ENCODE measurements at regions not wholly inside any gene's neighbourhood (a gene's known extent, or its start where the extent isn't known, plus 50 kb on each side); places are given as distances from the start of the nearest gene placed in this dataset.

- Histone ChIP-seq H3K9ac (ENCODE audit: low read depth, low read length) (no peak overlapping the region), H3K27me3 (ENCODE audit: insufficient read depth, low read length) (no peaks in the 10 kb centered on the region), H3K4me1 (ENCODE audit: insufficient read depth, low read length) (no peaks in the 10 kb centered on the region), H3K9me3 (ENCODE audit: insufficient read depth, low read depth, low read length) (no peaks in the 10 kb centered on the region), H3K27ac (ENCODE audit: low read length) (no peak overlapping the region), H3K36me3 (ENCODE audit: insufficient read depth, low read depth, low read length) (no peaks in the 10 kb centered on the region), H3K4me3 (ENCODE audit: low read length) (no peak overlapping the region)
These were observed 172.9 kb upstream of the LRIG3 start for GRCh38 chr12:59093073-59093772.

- Histone ChIP-seq H3K27me3 (ENCODE audit: insufficient read depth, low read length) (no peaks in the 10 kb centered on the region), H3K27ac (ENCODE audit: low read length) (no peak overlapping the region), H3K4me3 (ENCODE audit: low read length) (no peak overlapping the region), H3K9ac (ENCODE audit: low read depth, low read length) (no peak overlapping the region), H3K9me3 (ENCODE audit: insufficient read depth, low read depth, low read length) (no peaks in the 10 kb centered on the region), H3K4me1 (ENCODE audit: insufficient read depth, low read length) (peaks cover 18% of the 10 kb centered on the region; the same call in 1 of the 2 replicates), H3K36me3 (ENCODE audit: insufficient read depth, low read depth, low read length) (no peaks in the 10 kb centered on the region)
These were observed 168.4 kb upstream of the LRIG3 start for GRCh38 chr12:59088673-59089072.

DNA sequence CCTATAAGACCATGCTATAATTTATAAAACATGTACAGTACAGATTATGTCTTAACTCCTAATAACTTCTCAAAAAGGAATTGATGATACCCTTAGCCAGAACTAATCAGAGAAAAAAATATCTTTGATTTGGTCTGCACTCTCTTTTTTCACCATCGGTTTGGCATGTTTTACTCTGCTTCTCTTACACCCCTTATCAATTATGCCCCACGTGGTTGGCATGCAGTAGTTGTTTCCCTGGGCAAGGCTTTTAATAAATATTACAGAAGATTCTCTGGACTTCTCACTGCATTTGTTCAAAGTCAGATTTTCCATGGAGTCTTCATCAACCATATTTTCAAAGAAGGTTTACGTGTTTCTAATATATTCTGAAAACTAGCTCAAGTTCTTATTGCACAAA, 167.4 kb upstream of the LRIG3 start:
- Histone ChIP-seq H3K36me3 (ENCODE audit: insufficient read depth, low read depth, low read length) (no peaks in the 10 kb centered on the region), H3K9me3 (ENCODE audit: insufficient read depth, low read depth, low read length) (no peaks in the 10 kb centered on the region), H3K9ac (ENCODE audit: low read depth, low read length) (no peak overlapping the region), H3K4me3 (ENCODE audit: low read length) (no peak overlapping the region), H3K27ac (ENCODE audit: low read length) (no peak overlapping the region), H3K27me3 (ENCODE audit: insufficient read depth, low read length) (no peaks in the 10 kb centered on the region), H3K4me1 (ENCODE audit: insufficient read depth, low read length) (peaks cover 18% of the 10 kb centered on the region; the same call in 1 of the 2 replicates)

DNA sequence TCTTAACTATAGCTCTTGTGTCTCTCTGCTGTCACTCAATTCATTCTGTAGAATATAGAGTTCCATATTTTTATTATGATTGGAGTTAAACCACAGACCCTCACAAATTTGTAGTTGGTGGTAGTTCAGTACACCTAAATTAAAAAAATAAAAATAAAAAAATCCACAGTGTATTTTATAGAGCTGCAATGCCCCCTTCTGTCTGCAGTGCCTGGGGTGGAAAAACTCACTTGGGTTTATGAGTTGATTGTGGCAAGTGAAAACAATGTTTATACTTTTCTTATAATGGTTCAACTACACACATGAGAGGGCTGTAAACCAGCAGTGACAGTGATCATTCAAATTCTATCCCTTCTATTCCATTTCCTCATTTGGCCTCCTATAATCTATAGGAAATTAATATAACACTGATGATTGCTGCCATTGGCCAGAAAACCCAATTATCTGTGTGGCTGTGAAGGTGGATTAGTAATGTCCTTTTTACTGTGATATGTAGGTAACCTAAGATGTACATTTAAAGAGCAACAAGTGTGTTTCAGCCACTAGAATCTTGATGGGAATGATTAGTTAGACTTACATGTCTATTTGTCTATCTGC, 166.9 kb upstream of the LRIG3 start:
- H3K9ac ChIP-seq (ENCODE audit: low read depth, low read length), result no peak overlapping the region
- no peak overlapping the region for H3K4me3 ChIP-seq (ENCODE audit: low read length)
- no peaks in the 10 kb centered on the region for H3K36me3 ChIP-seq (ENCODE audit: insufficient read depth, low read depth, low read length)
- H3K27ac ChIP-seq (ENCODE audit: low read length), result no peak overlapping the region
- peaks cover 18% of the 10 kb centered on the region; the same call in 1 of the 2 replicates for H3K4me1 ChIP-seq (ENCODE audit: insufficient read depth, low read length)
- H3K27me3 ChIP-seq (ENCODE audit: insufficient read depth, low read length), result no peaks in the 10 kb centered on the region
- H3K9me3 ChIP-seq (ENCODE audit: insufficient read depth, low read depth, low read length), result no peaks in the 10 kb centered on the region

DNA sequence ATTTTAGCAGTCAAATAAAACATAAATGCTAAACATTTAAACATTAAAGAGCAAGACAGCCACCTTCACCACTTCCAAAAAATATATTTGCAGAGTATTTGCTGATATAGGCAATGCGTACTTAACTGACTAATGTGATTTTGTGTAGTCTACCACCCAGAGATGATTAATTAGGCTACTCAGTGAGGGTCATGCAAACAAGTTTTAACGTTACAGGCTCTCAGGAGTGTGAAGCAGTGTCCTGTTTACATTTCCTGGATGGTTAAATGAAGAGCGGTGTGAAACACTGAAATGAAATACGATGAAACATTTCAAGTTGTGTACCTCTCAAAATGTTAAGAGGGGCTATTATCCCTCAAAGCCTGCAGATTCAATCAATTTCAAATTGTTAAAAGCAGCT, 165.8 kb upstream of the LRIG3 start:
- H3K9me3 ChIP-seq (ENCODE audit: insufficient read depth, low read depth, low read length), result no peaks in the 10 kb centered on the region
- H3K36me3 ChIP-seq (ENCODE audit: insufficient read depth, low read depth, low read length), result no peaks in the 10 kb centered on the region
- H3K4me1 ChIP-seq (ENCODE audit: insufficient read depth, low read length), result peaks cover 18% of the 10 kb centered on the region; the same call in 1 of the 2 replicates
- no peak overlapping the region for H3K9ac ChIP-seq (ENCODE audit: low read depth, low read length)
- no peak overlapping the region for H3K4me3 ChIP-seq (ENCODE audit: low read length)
- H3K27me3 ChIP-seq (ENCODE audit: insufficient read depth, low read length), result no peaks in the 10 kb centered on the region
- H3K27ac ChIP-seq (ENCODE audit: low read length), result no peak overlapping the region

DNA sequence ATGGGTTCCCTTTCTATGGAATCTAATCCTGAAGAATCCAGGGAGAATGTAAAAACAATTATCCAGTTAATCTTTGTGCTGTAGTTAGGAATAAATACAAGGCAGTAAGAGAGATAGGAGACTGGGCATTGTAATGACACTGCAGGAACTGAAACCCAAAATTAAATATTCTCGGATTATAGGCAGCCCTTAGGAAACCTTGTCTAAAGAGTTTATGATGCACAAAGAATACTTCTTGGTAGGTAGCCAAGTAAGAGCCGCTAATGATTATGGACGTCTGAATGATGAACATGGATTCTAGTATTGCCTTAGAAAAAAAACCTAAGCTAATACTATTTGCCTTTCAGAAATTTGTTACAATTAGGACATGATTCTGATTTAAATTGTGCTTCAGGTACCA, 165.4 kb upstream of the LRIG3 start:
- peaks cover 18% of the 10 kb centered on the region; the same call in 1 of the 2 replicates for H3K4me1 ChIP-seq (ENCODE audit: insufficient read depth, low read length)
- H3K9me3 ChIP-seq (ENCODE audit: insufficient read depth, low read depth, low read length), result no peaks in the 10 kb centered on the region
- no peak overlapping the region for H3K27ac ChIP-seq (ENCODE audit: low read length)
- H3K4me3 ChIP-seq (ENCODE audit: low read length), result no peak overlapping the region
- no peaks in the 10 kb centered on the region for H3K36me3 ChIP-seq (ENCODE audit: insufficient read depth, low read depth, low read length)
- H3K9ac ChIP-seq (ENCODE audit: low read depth, low read length), result no peak overlapping the region
- no peaks in the 10 kb centered on the region for H3K27me3 ChIP-seq (ENCODE audit: insufficient read depth, low read length)

DNA sequence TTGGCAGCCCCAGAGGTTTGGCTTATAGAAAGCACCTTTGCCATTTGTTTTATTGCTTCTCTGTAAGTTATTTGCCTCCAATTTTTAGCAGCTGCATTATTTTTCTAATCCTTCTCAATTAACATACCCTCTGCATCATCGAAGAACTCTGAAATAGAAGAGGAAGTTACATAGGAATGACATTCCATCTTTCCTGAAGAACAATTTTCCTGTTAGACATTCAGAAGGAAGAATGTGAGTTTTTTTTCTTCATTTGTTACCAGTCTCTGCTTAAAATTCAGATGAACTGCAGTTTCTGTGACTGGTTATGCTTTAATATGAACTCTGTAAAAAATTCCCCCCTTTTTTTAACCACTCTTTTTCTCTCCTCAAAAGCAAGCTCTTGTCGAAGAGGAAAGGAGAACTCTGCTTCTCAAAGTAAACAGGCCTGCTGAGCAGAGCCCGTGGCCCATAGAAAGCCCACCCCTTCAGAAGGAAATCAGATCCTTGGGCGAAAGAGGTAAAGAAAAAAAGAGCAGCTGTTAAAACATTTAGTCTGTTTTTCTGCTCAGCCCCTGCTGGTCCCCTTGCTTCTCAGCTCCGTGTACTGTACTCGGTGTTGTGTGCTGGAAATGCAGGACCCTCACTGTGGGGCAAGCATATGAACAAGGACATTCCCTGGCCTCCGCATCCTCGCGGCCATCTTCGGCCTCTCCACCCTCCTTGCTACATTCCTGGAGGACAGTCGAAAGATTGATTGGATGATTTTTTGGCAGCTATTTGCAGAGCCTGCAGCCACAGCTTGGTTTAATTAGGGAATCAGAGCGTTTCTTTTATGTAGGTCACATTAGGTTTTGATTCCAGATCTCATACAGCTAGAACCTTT, 164.4 kb upstream of the LRIG3 start:
- peaks cover 18% of the 10 kb centered on the region; the same call in 1 of the 2 replicates for H3K4me1 ChIP-seq (ENCODE audit: insufficient read depth, low read length)
- no peaks in the 10 kb centered on the region for H3K9me3 ChIP-seq (ENCODE audit: insufficient read depth, low read depth, low read length)

DNA sequence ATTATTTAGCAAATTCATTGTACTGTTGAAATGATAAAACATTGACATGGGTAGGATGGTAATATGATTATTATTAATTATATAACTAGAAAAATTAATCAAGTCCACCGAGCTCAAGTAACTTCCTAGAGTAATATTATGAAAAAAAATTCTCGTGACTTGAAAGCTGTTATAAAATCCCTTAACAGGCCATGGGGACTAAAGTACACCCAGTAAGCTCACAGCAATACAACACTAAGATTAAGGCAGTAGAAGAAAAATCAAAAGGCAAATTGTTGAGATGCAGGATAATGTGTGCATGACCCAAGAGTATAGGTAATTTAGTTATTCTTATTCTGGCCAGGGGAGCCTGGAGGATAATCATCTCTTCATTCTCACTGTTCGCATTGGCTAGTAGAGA, 162.6 kb upstream of the LRIG3 start:
- no peak overlapping the region for H3K9ac ChIP-seq (ENCODE audit: low read depth, low read length)
- H3K9me3 ChIP-seq (ENCODE audit: insufficient read depth, low read depth, low read length), result no peaks in the 10 kb centered on the region
- H3K27ac ChIP-seq (ENCODE audit: low read length), result no peak overlapping the region
- H3K27me3 ChIP-seq (ENCODE audit: insufficient read depth, low read length), result no peaks in the 10 kb centered on the region
- peaks cover 20% of the 10 kb centered on the region; the same call in 1 of the 2 replicates for H3K4me1 ChIP-seq (ENCODE audit: insufficient read depth, low read length)
- no peak overlapping the region for H3K4me3 ChIP-seq (ENCODE audit: low read length)
- no peaks in the 10 kb centered on the region for H3K36me3 ChIP-seq (ENCODE audit: insufficient read depth, low read depth, low read length)

More for the DNA sequence above, 164.4 kb upstream of the LRIG3 start:
- no peak overlapping the region for H3K27ac ChIP-seq (ENCODE audit: low read length)
- no peak overlapping the region for H3K4me3 ChIP-seq (ENCODE audit: low read length)
- no peaks in the 10 kb centered on the region for H3K36me3 ChIP-seq (ENCODE audit: insufficient read depth, low read depth, low read length)
- peak overlapping the region; percentile 10; the same call in 1 of the 2 replicates for H3K9ac ChIP-seq (ENCODE audit: low read depth, low read length)
- no peaks in the 10 kb centered on the region for H3K27me3 ChIP-seq (ENCODE audit: insufficient read depth, low read length)

DNA sequence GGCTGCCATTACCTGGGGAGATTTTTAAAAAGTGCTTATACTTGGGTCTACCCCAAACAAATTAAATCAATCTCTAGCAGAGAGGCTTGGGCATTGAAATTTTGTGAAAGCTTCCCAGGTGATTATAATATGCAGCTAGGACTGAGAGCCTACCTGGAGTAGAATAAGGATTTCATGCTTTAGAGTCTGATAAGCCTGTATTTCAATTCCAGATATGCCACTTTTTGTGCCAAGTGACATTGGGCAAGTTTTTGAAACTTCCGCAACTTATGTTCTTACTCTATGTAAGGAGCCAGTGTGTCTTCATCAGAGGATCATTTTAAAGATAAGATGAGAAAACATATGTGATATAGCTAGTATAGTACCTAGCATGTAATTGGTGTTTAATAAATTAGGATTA, 159.8 kb upstream of the LRIG3 start:
- Histone ChIP-seq H3K9me3 (ENCODE audit: insufficient read depth, low read depth, low read length) (no peaks in the 10 kb centered on the region), H3K9ac (ENCODE audit: low read depth, low read length) (no peak overlapping the region), H3K27me3 (ENCODE audit: insufficient read depth, low read length) (no peaks in the 10 kb centered on the region), H3K36me3 (ENCODE audit: insufficient read depth, low read depth, low read length) (no peaks in the 10 kb centered on the region), H3K27ac (ENCODE audit: low read length) (no peak overlapping the region), H3K4me3 (ENCODE audit: low read length) (no peak overlapping the region), H3K4me1 (ENCODE audit: insufficient read depth, low read length) (peaks cover 17% of the 10 kb centered on the region)

DNA sequence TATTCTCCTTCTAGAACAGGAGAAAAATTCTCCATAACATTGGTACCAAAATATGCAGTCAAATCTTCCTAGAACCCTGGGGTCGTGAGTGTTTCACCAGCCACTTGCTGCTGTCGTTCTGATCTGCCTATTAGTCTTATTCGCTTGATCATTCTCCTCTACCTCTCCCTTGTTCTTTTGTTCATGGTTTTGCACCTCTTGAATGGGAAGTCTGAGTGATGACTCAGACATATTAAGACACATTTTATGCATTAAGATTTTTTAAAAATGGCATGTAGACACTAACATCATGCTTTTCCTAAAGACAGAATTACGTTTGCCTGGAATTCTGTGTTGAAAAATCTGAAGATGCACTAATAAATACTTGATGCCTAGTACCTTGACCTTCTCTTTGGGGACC, 159.2 kb upstream of the LRIG3 start:
- H3K36me3 ChIP-seq (ENCODE audit: insufficient read depth, low read depth, low read length), result no peaks in the 10 kb centered on the region
- no peak overlapping the region for H3K4me3 ChIP-seq (ENCODE audit: low read length)
- H3K9ac ChIP-seq (ENCODE audit: low read depth, low read length), result no peak overlapping the region
- no peaks in the 10 kb centered on the region for H3K9me3 ChIP-seq (ENCODE audit: insufficient read depth, low read depth, low read length)
- H3K27ac ChIP-seq (ENCODE audit: low read length), result no peak overlapping the region
- no peaks in the 10 kb centered on the region for H3K27me3 ChIP-seq (ENCODE audit: insufficient read depth, low read length)
- H3K4me1 ChIP-seq (ENCODE audit: insufficient read depth, low read length), result peaks cover 11% of the 10 kb centered on the region

GRCh38 chr12:59079002-59079401, 158.7 kb upstream of the LRIG3 start:
- Histone ChIP-seq H3K36me3 (ENCODE audit: insufficient read depth, low read depth, low read length) (no peaks in the 10 kb centered on the region), H3K9ac (ENCODE audit: low read depth, low read length) (no peak overlapping the region), H3K4me3 (ENCODE audit: low read length) (no peak overlapping the region), H3K27me3 (ENCODE audit: insufficient read depth, low read length) (no peaks in the 10 kb centered on the region), H3K4me1 (ENCODE audit: insufficient read depth, low read length) (peaks cover 6% of the 10 kb centered on the region), H3K9me3 (ENCODE audit: insufficient read depth, low read depth, low read length) (no peaks in the 10 kb centered on the region), H3K27ac (ENCODE audit: low read length) (no peak overlapping the region)

Data from iPS-20b (cell line).